Karpas-422 (cell line): ENCODE measurements at regions not wholly inside any gene's neighbourhood (a gene's known extent, or its start where the extent isn't known, plus 50 kb on each side); places are given as distances from the start of the nearest gene placed in this dataset.

ENCODE experiments used
- DNase-seq: peaks from one replicate; pipeline ENCODE4 v3.0.0-alpha.2; 2015
- H2AFZ ChIP-seq: fragments of 200-600 bp; sonication (generic); 2 replicates; pipeline ENCODE4 v1.6.1; 2014; ENCODE audit warnings: antibody characterized with exemption, low read length, mixed read lengths
- H3K27ac ChIP-seq: fragments of 200-600 bp; sonication (generic); 2 replicates; pipeline ENCODE4 v1.5.1; 2014; ENCODE audit warnings: mild to moderate bottlenecking, low read length, moderate library complexity
- H3K27me3 ChIP-seq: fragments of 200-600 bp; sonication (generic); 2 replicates; pipeline ENCODE4 v1.6.1; 2014; ENCODE audit warnings: low read length, mixed read lengths
- H3K36me3 ChIP-seq: fragments of 200-600 bp; sonication (generic); 2 replicates; pipeline ENCODE4 v1.6.1; 2014; ENCODE audit warnings: low read length, mixed read lengths; ENCODE audit not compliant: insufficient read depth
- H3K4me1 ChIP-seq: fragments of 200-600 bp; sonication (generic); 2 replicates; pipeline ENCODE4 v1.6.1; 2014; ENCODE audit warnings: mild to moderate bottlenecking, low read length, mixed read lengths
- H3K4me2 ChIP-seq: fragments of 200-600 bp; sonication (generic); 2 replicates; pipeline ENCODE4 v1.6.1; 2014; ENCODE audit warnings: low read length, low read depth, mild to moderate bottlenecking; ENCODE audit not compliant: poor library complexity, severe bottlenecking
- H3K4me3 ChIP-seq: fragments of 200-600 bp; sonication (generic); 2 replicates; pipeline ENCODE4 v1.5.1; 2014; ENCODE audit warnings: mild to moderate bottlenecking, antibody characterized with exemption, low read length, mixed read lengths
- H3K79me2 ChIP-seq: fragments of 200-600 bp; sonication (generic); 2 replicates; pipeline ENCODE4 v1.6.1; 2014; ENCODE audit warnings: mild to moderate bottlenecking, low read length, mixed read lengths
- H3K9ac ChIP-seq: fragments of 200-600 bp; sonication (generic); 2 replicates; pipeline ENCODE4 v1.6.0; 2014; ENCODE audit warnings: low read length
- H3K9me2 ChIP-seq: fragments of 200-600 bp; sonication (generic), shearing (Covaris generic); replicated peaks from 2 replicates; pipeline ENCODE4 v1.6.0; 2014; ENCODE audit warnings: mild to moderate bottlenecking, low read length, moderate library complexity; ENCODE audit not compliant: insufficient read depth
- H3K9me3 ChIP-seq: fragments of 300-700, 200-600 bp; sonication (generic); 2 replicates; pipeline ENCODE4 v1.6.1; 2014; ENCODE audit warnings: low read length, mixed read lengths
- H4K20me1 ChIP-seq: fragments of 200-600 bp; sonication (generic); 2 replicates; pipeline ENCODE4 v1.6.1; 2014; ENCODE audit warnings: mild to moderate bottlenecking, antibody characterized with exemption, low read length, low read depth; ENCODE audit not compliant: insufficient read depth

GRCh38 chr2:71908798-71909197 is 238.9 kb downstream of the CYP26B1 start:
- no peak for DNase-seq
- no peak overlapping the region for H3K27ac ChIP-seq
- no peaks in the 10 kb centered on the region for H3K9me3 ChIP-seq
- no peak overlapping the region for H2AFZ ChIP-seq
- no peaks in the 10 kb centered on the region for H3K27me3 ChIP-seq
- no peaks in the 10 kb centered on the region for H3K9me2 ChIP-seq
- no peaks in the 10 kb centered on the region for H3K36me3 ChIP-seq
- no peak overlapping the region for H3K4me3 ChIP-seq
- no peak overlapping the region for H3K9ac ChIP-seq
- H4K20me1 ChIP-seq: no peaks in the 10 kb centered on the region
- no peaks in the 10 kb centered on the region for H3K79me2 ChIP-seq
- no peak overlapping the region for H3K4me2 ChIP-seq
- no peaks in the 10 kb centered on the region for H3K4me1 ChIP-seq

GRCh38 chr2:71907503-71907902 is 240.2 kb downstream of the CYP26B1 start:
- DNase-seq: no peak
- Histone ChIP-seq H3K9ac (no peak overlapping the region), H4K20me1 (no peaks in the 10 kb centered on the region), H3K4me1 (no peaks in the 10 kb centered on the region), H3K9me3 (no peaks in the 10 kb centered on the region), H3K36me3 (no peaks in the 10 kb centered on the region), H3K9me2 (no peaks in the 10 kb centered on the region), H3K4me3 (no peak overlapping the region), H2AFZ (no peak overlapping the region), H3K27me3 (no peaks in the 10 kb centered on the region), H3K27ac (no peak overlapping the region), H3K4me2 (no peak overlapping the region), H3K79me2 (no peaks in the 10 kb centered on the region)

- no peaks in the 10 kb centered on the region for H3K4me1 ChIP-seq
- H3K9me2 ChIP-seq: no peaks in the 10 kb centered on the region
- no peak overlapping the region for H3K9ac ChIP-seq
- H3K4me3 ChIP-seq: no peak overlapping the region
- no peaks in the 10 kb centered on the region for H3K9me3 ChIP-seq
- no peaks in the 10 kb centered on the region for H3K36me3 ChIP-seq
- H3K79me2 ChIP-seq: no peaks in the 10 kb centered on the region
- H4K20me1 ChIP-seq: no peaks in the 10 kb centered on the region
- no peak overlapping the region for H3K27ac ChIP-seq
- H3K4me2 ChIP-seq: no peak overlapping the region
- H2AFZ ChIP-seq: no peak overlapping the region
- H3K27me3 ChIP-seq: no peaks in the 10 kb centered on the region
- DNase-seq: no peak
Measured at GRCh38 chr2:71906357-71906973, 241.2 kb downstream of the CYP26B1 start.

- Histone ChIP-seq H3K4me1 (no peaks in the 10 kb centered on the region), H3K36me3 (no peaks in the 10 kb centered on the region), H3K9me3 (no peaks in the 10 kb centered on the region), H3K4me3 (no peak overlapping the region), H3K27me3 (no peaks in the 10 kb centered on the region), H3K9me2 (no peaks in the 10 kb centered on the region), H4K20me1 (no peaks in the 10 kb centered on the region), H3K4me2 (no peak overlapping the region), H3K27ac (no peak overlapping the region), H3K9ac (no peak overlapping the region), H3K79me2 (no peaks in the 10 kb centered on the region), H2AFZ (no peak overlapping the region)
- no peak for DNase-seq
Measured at GRCh38 chr2:71905205-71905604, 242.5 kb downstream of the CYP26B1 start.

GRCh38 chr2:71903841-71904240 is 243.8 kb downstream of the CYP26B1 start:
- Histone ChIP-seq H3K27me3 (no peaks in the 10 kb centered on the region), H3K4me3 (no peak overlapping the region), H2AFZ (no peak overlapping the region), H4K20me1 (no peaks in the 10 kb centered on the region), H3K9me2 (no peaks in the 10 kb centered on the region), H3K9ac (no peak overlapping the region), H3K4me2 (no peak overlapping the region), H3K79me2 (no peaks in the 10 kb centered on the region), H3K4me1 (no peaks in the 10 kb centered on the region), H3K36me3 (no peaks in the 10 kb centered on the region), H3K27ac (no peak overlapping the region), H3K9me3 (no peaks in the 10 kb centered on the region)
- no peak for DNase-seq

GRCh38 chr2:71901466-71901865 is 246.2 kb downstream of the CYP26B1 start:
- H3K27ac ChIP-seq: no peak overlapping the region
- H3K79me2 ChIP-seq: no peaks in the 10 kb centered on the region
- H3K36me3 ChIP-seq: no peaks in the 10 kb centered on the region
- H3K4me1 ChIP-seq: no peaks in the 10 kb centered on the region
- H3K4me2 ChIP-seq: no peak overlapping the region
- no peaks in the 10 kb centered on the region for H4K20me1 ChIP-seq
- H3K4me3 ChIP-seq: no peak overlapping the region
- H3K9me2 ChIP-seq: no peaks in the 10 kb centered on the region
- H2AFZ ChIP-seq: no peak overlapping the region
- H3K9me3 ChIP-seq: no peaks in the 10 kb centered on the region
- DNase-seq: no peak
- no peak overlapping the region for H3K9ac ChIP-seq
- no peaks in the 10 kb centered on the region for H3K27me3 ChIP-seq

GRCh38 chr2:71898851-71899681 is 248.6 kb downstream of the CYP26B1 start:
- no peaks in the 10 kb centered on the region for H3K36me3 ChIP-seq
- H2AFZ ChIP-seq: no peak overlapping the region
- no peak for DNase-seq
- no peak overlapping the region for H3K4me2 ChIP-seq
- H3K9me3 ChIP-seq: no peaks in the 10 kb centered on the region
- no peak overlapping the region for H3K4me3 ChIP-seq
- H3K9me2 ChIP-seq: no peaks in the 10 kb centered on the region
- no peaks in the 10 kb centered on the region for H3K79me2 ChIP-seq
- no peak overlapping the region for H3K27ac ChIP-seq
- H3K27me3 ChIP-seq: no peaks in the 10 kb centered on the region
- no peaks in the 10 kb centered on the region for H3K4me1 ChIP-seq
- H4K20me1 ChIP-seq: no peaks in the 10 kb centered on the region
- no peak overlapping the region for H3K9ac ChIP-seq

GRCh38 chr2:71898375-71898774 is 249.3 kb downstream of the CYP26B1 start:
- no peaks in the 10 kb centered on the region for H3K27me3 ChIP-seq
- no peak for DNase-seq
- H3K4me1 ChIP-seq: no peaks in the 10 kb centered on the region
- H3K9me3 ChIP-seq: no peaks in the 10 kb centered on the region
- H3K27ac ChIP-seq: no peak overlapping the region
- no peak overlapping the region for H3K4me3 ChIP-seq
- no peaks in the 10 kb centered on the region for H3K79me2 ChIP-seq
- H2AFZ ChIP-seq: no peak overlapping the region
- no peaks in the 10 kb centered on the region for H3K36me3 ChIP-seq
- no peaks in the 10 kb centered on the region for H4K20me1 ChIP-seq
- H3K9ac ChIP-seq: no peak overlapping the region
- H3K4me2 ChIP-seq: no peak overlapping the region
- H3K9me2 ChIP-seq: no peaks in the 10 kb centered on the region
